ENCODE measurements at regions not wholly inside any gene's neighbourhood (a gene's known extent, or its start where the extent isn't known, plus 50 kb on each side); places are given as distances from the start of the nearest gene placed in this dataset.

- DNase-seq (ENCODE audit: low read depth in 1 of 2, low spot score in 1 of 2) = no peak
- H3K4me3 ChIP-seq = no peak overlapping the region
- H3K27me3 ChIP-seq = no peaks in the 10 kb centered on the region
- H3K9me3 ChIP-seq (ENCODE audit: low read depth) = no peaks in the 10 kb centered on the region
- TF ChIP-seq CTCF (IDR thresholded peaks at IDR 0.05; ENCODE audit: low read depth, low read length) = no peak
- H3K27ac ChIP-seq = no peak overlapping the region
- H3K4me1 ChIP-seq (ENCODE audit: low read depth) = no peaks in the 10 kb centered on the region
- H3K36me3 ChIP-seq = no peaks in the 10 kb centered on the region
Observed at GRCh38 chr6:40165036-40165709, 230.9 kb upstream of the MOCS1 start.

- Histone ChIP-seq H3K27ac (no peak overlapping the region), H3K9me3 (ENCODE audit: low read depth) (no peaks in the 10 kb centered on the region), H3K4me1 (ENCODE audit: low read depth) (no peaks in the 10 kb centered on the region), H3K36me3 (no peaks in the 10 kb centered on the region), H3K27me3 (no peaks in the 10 kb centered on the region), H3K4me3 (no peak overlapping the region)
- DNase-seq (ENCODE audit: low read depth in 1 of 2, low spot score in 1 of 2) = no peak
- TF ChIP-seq CTCF (IDR thresholded peaks at IDR 0.05; ENCODE audit: low read depth, low read length) = no peak
Observed at GRCh38 chr6:40164345-40164755, 230.1 kb upstream of the MOCS1 start.

- DNase-seq (ENCODE audit: low read depth in 1 of 2, low spot score in 1 of 2) = no peak
- Histone ChIP-seq H3K4me1 (ENCODE audit: low read depth) (no peaks in the 10 kb centered on the region), H3K27me3 (no peaks in the 10 kb centered on the region), H3K27ac (no peak overlapping the region), H3K9me3 (ENCODE audit: low read depth) (no peaks in the 10 kb centered on the region), H3K4me3 (no peak overlapping the region), H3K36me3 (no peaks in the 10 kb centered on the region)
- TF ChIP-seq CTCF (IDR thresholded peaks at IDR 0.05; ENCODE audit: low read depth, low read length) = no peak
Observed at GRCh38 chr6:40163924-40164323, 229.7 kb upstream of the MOCS1 start.

- no peaks in the 10 kb centered on the region for H3K4me1 ChIP-seq (ENCODE audit: low read depth)
- no peak overlapping the region for H3K4me3 ChIP-seq
- TF ChIP-seq CTCF (IDR thresholded peaks at IDR 0.05; ENCODE audit: low read depth, low read length) = no peak
- no peaks in the 10 kb centered on the region for H3K27me3 ChIP-seq
- no peak overlapping the region for H3K27ac ChIP-seq
- H3K9me3 ChIP-seq (ENCODE audit: low read depth) = no peaks in the 10 kb centered on the region
- no peaks in the 10 kb centered on the region for H3K36me3 ChIP-seq
- DNase-seq (ENCODE audit: low read depth in 1 of 2, low spot score in 1 of 2) = no peak
Observed at GRCh38 chr6:40162074-40162473, 227.8 kb upstream of the MOCS1 start.

GRCh38 chr6:40160826-40161225, 226.6 kb upstream of the MOCS1 start:
- no peaks in the 10 kb centered on the region for H3K27me3 ChIP-seq
- H3K4me3 ChIP-seq = no peak overlapping the region
- TF ChIP-seq CTCF (IDR thresholded peaks at IDR 0.05; ENCODE audit: low read depth, low read length) = no peak
- DNase-seq (ENCODE audit: low read depth in 1 of 2, low spot score in 1 of 2) = no peak
- no peaks in the 10 kb centered on the region for H3K4me1 ChIP-seq (ENCODE audit: low read depth)
- H3K27ac ChIP-seq = no peak overlapping the region
- no peaks in the 10 kb centered on the region for H3K9me3 ChIP-seq (ENCODE audit: low read depth)
- H3K36me3 ChIP-seq = no peaks in the 10 kb centered on the region

Measured in cardiac muscle cell (in vitro differentiated cells and primary cell).